Activated CD8-positive, alpha-beta memory T cell treated with anti-CD3 and anti-CD28 coated beads for 48 hours (primary cell): ENCODE measurements at regions not wholly inside any gene's neighbourhood (a gene's known extent, or its start where the extent isn't known, plus 50 kb on each side); places are given as distances from the start of the nearest gene placed in this dataset.
"Not testable (repeated sequence)": the region's sequence is repeated elsewhere in the genome, so short reads cannot be mapped to it uniquely, and the experiment has no call there.

Source experiments
- DNase-seq, 3 experiments: peaks; one replicate each; pipeline ENCODE4 v3.0.0-alpha.2; 2020; ENCODE audit warnings: low read depth in 2 of 3, low spot score in 2 of 3

DNA sequence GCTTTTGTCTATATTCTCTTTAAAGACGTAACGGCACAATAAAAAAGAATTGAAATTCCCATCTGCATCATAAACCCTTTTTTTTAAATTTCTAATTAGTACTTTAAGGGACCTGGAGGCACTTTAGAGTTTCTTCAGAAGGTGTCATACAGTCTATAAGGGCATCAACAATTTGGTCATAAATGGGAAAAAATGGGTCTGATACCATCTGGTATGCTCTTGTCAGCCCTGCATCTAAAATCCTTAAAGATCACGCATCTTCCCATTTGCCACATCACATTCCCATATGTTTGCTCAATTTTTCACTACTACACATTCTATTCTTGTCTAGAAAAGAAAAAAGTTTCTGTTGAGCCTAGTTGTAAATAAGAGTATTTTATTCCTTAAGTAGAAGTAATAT lies 53.8 kb downstream of the COX7C start:
- no peak for DNase-seq

DNA sequence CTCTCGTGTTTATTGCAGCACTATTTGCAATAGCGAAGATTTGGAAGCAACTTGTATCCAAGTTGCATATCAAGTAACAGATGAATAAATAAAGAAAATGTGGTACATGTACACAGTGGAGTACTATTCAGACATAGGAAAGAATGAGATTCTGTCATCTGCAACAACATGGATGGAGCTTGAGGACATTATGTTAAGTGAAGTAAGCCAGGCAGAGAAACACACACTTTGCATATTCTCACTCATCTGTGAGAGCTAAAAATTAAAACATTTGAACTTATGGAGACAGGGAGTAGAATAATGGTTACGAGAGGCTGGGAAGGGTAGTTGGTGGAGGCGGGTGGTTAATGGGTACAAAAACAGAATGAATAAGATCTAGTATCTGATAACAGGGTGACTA lies 56.3 kb downstream of the COX7C start:
- no peak for DNase-seq

DNA sequence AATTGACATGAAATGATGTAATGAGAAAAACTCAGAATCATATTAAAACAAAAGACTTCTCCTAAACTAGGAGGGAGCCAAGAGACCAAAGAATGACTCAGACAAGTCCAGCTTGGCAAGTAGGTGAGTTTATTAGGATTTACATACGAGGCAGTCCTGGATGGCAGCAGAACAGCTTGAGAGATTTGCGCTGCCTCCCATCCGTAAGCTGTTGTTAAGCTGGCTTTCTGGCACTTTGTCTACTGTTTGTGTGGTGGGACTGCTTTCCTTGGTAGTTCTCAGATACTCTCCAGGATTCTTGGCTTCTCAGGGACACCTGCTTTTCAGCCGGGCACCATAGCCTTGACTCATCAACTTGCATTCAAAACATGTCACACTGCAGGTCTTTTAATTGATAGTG lies 57.6 kb downstream of the COX7C start:
- DNase-seq: no peak

DNA sequence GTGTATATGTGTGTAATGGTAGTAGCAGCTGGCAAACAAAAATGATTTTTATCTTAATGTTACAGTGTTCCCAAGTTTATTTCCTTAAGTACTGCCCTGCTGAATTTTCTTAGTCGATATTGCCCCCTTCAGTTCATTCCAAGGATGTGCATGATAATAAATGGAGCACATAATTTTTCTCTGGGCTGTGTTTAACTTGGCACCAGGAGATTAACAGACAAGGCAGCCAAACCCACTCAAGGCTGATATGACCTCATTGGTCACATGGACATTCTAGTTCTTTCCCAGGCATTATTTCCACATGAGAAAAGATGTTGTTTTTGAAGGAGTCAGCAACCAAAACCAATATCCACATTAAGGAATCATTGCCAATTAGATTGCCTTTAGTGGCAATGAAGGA lies 61.8 kb downstream of the COX7C start:
- DNase-seq: no peak

DNA sequence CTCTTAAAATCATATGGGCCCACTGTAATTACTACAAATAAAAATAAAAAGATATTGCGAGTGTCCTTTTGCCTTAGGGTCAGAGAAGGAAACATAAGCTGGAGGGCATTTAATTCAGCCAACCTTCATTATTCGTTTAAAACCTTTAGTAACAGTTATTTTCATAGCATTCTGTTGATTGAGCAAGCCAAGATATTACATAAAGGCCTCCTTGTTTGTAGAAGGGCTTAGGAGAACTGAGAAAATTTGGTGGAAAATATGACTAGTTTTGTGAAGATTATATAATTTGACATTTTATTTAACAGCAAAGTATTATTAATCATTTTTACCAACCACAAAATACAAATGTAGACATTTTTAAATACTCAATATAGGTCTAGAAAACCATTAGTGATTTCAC lies 62.2 kb downstream of the COX7C start:
- no peak for DNase-seq

DNA sequence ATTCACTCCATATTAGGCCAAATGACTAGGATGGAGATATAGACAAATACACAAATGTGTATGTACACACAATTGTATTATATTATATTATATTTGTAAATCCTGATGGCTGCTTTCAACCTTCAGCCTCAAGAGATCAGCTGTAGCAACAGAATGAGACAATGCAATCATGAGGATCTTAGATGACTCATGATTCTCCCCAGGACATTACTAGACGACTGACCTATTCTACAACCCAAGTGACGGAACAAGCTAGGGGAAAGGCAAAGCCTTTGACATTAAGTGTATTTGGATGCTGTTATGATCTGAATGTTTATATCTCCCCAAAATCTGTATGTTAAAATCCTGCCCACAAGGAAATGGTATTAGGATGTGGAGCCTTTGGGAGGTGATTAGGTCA lies 66.5 kb downstream of the COX7C start:
- DNase-seq: no peak

DNA sequence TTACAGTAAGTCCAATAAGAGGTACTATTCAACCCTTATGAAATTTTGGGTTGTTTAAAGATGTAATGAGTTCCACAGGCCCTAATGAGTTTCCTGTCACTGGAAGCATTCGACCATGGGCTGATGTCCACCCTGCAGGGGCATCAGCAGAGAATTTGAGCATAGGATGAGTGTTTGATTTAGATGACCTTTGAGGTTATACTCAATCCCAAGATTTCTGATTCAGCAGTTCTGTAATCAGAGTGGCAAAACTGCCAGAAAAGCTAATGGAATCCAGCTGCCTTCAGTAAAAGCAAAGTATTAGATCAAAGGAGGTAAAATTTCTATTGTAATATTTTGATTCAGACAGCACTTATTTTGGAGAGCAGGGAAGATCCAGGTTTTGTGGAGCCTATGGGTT lies 68.3 kb downstream of the COX7C start:
- no peak for DNase-seq

DNA sequence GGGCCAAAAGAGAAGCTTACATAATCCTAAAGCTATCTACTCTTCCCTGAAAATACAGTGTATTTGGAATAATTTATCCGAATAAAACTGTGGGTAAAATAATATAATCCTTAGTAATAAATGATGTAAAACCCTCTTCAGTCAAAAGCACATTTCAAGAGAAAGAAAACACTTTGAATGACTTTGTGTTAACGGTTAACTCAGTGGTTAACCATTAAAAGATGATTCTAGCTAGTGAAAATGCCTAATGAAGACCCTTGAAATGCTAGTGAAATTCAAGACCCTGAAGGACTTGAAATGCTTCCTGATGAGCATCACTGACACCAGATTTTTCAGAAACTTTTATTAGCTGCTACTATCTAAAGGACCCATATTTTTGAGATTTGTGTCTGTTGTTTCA lies 70.7 kb downstream of the COX7C start:
- DNase-seq: no peak

DNA sequence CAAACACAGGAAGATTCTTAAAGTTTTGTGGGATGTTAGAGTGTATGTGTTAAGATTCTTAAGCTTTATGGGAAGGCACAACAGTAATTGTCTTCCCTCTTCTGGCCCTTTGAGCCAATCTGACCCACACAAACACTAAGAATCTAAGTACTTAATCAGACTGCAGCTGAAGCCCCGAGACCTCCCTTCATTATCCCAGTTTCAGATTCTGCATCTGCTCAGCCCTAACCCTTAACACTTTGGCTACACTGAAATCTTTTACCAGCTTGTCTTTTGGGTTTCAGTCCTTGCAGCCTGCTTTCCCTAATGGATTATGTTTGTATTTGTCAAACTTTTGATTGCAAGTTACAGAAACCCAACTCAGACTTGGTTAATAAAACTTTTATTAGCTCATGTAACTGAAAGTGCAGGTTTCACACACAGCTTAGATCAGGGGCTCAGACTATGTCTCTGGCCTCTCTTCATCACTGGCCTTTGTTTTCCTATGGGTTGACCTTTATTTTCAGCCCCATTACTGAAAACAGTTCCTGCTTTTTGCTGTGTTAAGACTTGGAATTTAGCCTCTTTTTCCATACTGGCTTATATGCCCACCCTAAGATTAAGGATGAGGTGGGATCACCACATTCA lies 71.5 kb downstream of the COX7C start:
- DNase-seq: no peak

DNA sequence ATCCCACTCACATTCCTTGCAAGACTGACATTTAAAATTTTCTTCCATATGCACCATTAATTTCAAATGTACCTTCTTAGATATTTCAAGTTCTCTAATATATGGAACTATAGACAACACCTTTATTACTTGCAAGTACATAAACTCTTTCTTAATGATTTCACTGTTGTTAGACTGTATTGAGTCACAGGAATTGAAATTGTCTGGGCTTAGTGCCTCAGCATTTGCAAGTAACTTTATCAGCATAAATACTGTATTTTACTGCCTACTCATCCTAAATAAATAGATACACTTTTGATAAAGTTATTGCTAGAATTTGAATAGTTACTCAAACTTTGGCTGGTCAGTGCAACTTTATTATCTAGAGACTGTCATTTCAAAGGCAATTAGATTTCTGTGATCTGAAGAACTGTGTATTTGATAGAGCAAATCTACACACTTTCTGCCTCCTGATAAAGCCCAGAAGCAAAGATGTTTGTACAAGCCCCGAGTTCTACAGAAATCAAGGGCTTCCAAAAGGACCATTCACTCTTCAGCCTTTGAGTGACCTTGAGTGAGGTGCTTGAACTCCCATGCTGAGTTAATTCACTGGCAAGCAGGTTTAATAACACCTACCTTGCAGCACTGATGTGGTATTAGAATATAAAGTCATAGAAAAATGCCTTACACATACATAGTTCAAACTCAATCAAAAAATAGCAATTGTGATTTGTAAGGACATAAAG lies 91.6 kb downstream of the COX7C start:
- DNase-seq: no peak

DNA sequence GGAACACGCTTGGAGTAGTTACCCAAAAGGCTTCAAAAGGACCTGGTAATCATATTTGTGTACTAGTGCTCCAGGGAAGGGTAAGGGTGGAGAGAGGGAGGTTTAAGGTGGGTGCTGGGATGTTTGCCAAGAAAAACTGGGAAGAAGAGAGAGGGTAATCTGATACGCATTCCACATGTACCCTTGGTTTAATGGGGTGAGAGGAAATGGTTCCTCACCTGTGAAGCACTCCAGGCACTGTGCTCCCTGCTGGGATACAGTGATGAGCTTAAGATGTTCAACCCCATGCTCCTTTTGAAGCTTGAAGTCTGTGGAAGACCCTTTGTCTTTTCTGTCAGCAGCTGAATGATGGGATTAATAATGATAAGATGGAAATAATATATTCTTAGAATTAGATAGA lies 98.4 kb downstream of the COX7C start:
- no peak for DNase-seq

DNA sequence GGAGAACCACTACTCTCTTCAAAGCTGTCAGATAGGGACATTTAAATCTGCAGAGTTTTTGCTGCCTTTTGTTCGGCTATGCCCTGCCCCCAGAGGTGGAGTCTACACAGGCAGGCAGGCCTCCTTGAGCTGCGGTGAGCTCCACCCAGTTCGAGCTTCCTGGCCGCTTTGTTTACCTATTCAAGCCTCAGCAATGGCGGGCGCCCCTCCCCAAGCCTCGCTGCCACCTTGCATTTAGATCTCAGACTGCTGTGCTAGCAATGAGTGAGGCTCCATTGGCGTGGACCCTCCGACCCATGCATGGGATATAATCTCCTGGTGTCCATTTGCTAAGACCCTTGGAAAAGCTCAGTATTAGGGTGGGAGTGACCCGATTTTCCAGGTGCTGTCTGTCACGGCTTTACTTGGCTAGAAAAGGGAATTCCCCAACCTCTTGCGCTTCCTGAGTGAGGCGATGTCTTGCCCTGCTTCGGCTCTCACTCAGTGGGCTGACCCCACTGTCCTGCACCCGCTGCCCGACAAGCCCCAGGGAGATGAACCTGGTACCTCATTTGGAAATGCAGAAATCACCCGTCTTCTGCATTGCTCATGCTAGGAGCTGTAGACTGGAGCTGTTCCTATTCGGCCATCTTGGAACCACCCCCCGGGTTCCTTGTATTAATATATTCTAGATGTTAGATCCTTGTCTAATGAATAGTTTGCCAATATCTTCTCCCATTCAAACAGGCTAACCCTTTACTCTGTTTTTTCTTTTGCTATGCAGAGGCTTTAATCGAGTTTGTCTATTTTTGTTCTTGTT lies 113.8 kb downstream of the COX7C start:
- DNase-seq: not testable (repeated sequence)

DNA sequence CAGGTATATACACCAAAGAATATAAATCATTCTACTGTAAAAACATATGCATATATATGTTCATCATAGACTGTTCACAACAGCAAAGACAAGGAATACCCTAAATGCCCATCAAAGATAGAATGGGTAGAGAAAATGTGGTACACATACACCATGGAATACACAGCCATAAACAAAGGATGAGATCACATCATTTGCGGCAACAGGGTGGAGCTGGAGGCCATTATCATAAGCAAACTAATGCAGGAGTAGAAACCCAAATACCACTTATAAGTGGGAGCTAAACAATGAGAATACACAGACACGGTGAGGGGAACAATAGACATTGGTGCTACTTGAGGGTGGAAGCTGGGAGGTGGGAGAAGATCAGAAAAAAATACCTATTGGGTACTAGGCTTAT lies 117.6 kb downstream of the COX7C start:
- DNase-seq: no peak

DNA sequence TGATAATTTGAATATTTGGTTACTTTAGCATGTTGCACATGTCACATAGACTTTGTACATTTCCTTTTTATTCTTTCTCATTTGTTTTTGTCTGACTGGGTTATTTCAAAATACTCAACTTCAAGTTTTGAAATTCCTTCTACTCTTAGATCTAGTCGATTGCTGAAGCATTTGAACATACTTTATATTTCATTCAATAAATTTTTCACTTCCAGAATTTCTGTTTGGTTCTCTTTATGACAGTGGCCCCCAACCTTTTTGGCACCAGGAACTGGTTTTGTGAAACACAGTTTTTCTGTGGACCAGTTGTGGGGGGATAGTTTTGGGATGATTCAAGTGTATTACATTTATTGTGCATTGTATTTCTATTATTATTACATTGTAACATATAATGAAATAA lies 119.8 kb downstream of the COX7C start:
- DNase-seq: no peak

DNA sequence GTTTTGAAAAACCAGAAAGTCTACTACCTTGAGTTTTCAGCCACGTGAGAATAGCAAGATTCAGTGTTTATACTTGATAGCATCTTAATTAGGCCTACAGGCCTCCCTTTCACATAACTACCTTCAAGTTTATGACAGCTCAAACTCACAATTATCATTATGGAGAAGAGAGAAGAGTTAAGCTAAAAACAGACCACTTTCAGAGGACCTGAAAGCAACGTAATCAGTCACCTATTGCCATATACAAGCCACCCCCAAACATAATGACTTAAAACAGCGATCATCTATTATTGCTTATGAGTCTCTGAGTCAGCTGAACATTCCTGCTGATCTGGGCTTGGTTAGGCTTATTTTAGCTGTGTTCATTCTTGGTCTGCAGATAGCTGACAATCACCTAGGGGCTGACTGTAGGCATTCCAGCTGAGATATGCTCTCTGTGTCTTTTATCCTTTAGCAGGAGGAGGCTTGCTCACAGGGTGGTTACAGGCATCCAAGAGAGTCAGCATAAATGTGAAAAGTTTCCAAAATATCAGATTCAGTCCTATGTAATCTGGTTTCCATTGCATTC lies 130.9 kb downstream of the COX7C start:
- no peak for DNase-seq

DNA sequence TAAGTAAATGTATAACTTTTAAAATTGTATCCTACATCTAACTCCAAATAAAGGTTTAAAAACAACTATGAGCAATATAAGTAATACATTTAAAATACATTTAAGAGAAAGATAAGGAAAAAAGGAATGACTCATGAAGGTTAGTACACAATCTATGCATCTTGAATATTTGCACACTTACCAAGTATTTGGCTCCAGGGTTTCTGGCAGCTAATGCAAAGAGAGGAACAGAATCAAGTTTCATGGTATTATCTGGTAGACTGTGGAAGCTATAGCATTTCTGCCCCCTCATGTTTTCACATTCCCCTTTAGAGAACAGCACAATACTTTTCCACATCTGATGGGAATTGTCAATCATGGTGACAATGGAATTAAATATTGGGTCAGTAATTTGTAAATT lies 132.1 kb downstream of the COX7C start:
- no peak for DNase-seq

DNA sequence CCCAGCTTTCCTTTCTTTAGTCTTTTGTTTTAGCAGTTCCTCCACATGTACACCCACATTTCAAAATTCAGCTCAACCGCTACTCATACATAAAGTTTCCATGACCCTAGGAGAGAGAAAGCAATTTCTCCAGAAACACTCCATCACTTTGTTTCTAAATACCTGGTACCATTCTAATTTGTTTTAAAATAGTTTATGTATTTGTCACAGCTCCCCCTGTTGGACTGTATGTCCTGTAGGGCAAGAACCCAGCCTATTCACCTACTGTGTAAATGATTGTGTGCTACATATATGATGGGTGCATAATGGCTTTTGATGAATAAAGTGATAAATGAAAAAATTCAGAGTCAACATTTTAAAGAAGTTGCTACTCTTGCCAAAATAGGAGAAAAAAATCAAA lies 139.1 kb downstream of the COX7C start:
- no peak for DNase-seq

DNA sequence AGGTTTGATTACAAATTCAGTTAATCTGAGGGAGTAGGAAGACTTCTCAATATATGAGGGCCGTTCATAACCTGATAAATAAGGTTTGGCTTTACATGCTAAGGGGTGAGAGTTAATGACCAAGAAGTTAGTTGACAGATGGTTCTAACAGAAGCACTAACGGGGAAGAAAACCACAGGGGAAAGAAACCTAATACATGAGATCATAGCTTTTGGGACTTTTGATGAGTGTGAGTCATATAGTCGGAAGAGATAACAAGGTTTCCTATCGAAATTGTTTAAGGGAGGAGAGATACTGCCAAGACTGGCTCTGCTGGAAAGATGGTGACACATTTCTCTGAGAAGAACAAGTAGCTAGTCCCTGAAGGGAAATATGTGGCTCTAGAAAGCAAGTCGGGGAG lies 140.1 kb downstream of the COX7C start:
- DNase-seq: no peak

DNA sequence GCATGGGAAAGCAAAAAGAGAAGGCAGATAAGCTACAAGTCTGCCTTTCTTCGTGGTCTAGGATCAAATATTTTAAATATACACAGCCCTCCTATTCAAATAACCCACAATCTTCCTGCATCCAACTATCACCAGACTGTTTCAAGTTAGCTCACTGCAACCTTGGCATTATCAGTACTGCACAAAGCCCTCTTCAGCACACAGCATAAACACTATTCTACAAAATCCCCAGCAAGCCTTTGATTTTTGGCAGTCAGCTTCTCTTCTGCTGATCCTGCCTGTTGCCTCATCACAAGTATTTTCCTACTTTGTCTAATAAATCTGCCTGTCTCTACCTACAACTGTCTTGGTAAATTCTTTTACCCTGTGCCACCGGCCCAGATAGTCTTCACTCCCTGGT lies 142.9 kb downstream of the COX7C start:
- DNase-seq: no peak

DNA sequence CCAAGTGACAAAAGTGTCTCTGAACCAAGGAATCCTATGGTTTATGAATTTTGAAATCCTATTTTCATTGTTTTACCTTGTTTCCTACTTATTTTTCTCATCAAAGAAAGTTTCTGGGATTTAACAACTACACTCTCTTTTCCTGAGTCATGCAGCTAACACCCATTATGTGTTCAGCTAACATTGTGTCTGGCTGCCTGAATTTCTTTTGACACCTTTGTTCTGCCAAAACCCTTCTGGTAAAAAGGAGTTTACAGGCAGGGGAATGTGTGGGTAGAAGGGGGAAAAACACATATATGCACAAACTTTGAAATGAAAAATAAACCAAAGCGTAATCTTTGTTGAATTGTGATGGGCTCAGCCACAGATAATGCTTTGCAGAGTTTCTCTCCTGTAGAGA lies 146.2 kb downstream of the COX7C start:
- DNase-seq: no peak

DNA sequence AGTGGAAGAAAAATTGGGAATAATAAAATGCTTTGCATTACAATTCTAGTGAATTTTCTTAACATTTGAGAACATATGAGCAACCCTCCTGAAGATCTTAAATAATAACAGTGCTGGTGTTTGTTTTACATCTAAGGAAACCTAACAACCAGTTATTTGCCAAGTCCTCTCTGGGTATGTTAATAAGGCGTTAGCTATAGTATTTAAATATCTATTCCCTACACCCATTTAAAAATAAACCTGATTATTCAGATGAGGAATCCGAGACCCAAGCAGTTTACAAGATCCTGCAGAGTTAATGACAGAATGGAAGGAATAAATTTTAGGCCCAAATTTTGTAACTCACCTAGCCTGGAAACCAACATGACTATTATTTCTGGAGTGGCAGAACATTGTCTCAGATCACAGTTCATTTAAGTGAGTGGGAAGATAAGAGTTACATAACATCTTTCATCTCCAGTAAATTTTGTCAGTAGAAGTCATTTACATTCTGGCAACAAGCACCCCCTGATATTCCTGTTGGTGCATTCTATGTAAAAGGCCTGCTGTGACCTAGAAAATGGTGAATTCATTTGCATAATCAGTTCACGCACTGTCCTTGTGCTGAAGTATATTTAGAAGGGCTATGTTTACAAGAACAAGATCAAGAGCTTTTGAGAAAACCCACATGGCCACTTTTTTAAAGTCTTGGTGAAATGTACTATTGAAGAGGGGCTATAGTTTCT lies 148.2 kb downstream of the COX7C start:
- DNase-seq: no peak
